CD4-positive, alpha-beta memory T cell (primary cell): ENCODE measurements at regions not wholly inside any gene's neighbourhood (a gene's known extent, or its start where the extent isn't known, plus 50 kb on each side); places are given as distances from the start of the nearest gene placed in this dataset.

ENCODE experiments used
- CTCF ChIA-PET: fragments of 350-600 bp; sonication (Branson Sonifier 250); formaldehyde crosslinking; loops from one replicate; lab custom pipeline; 2021; ENCODE audit warnings: inconsistent platforms; ENCODE audit not compliant: partially characterized antibody; lab: Charles Lee
- POLR2A ChIA-PET: fragments of 350-600 bp; sonication (Branson Sonifier 250); formaldehyde crosslinking; loops from one replicate; lab custom pipeline; 2021; ENCODE audit not compliant: partially characterized antibody; lab: Charles Lee
- DNase-seq, 5 donors: peaks; one replicate each; pipeline versions ENCODE4 v3.0.0 to v3.0.0-alpha.2; 2020 to 2022; ENCODE audit warnings: mixed read lengths in 1 of 5
- H3K27ac ChIP-seq: one replicate; pipeline ENCODE4 v1.7.0; 2013; ENCODE audit warnings: low read depth, low read length
- H3K27me3 ChIP-seq: 2 replicates; pipeline ENCODE4 v1.7.0; 2013; ENCODE audit warnings: mild to moderate bottlenecking, low read length, moderate library complexity; ENCODE audit not compliant: insufficient read depth
- H3K36me3 ChIP-seq: 2 replicates; pipeline ENCODE4 v1.7.0; 2013; ENCODE audit warnings: mild to moderate bottlenecking, low read length, moderate library complexity; ENCODE audit not compliant: insufficient read depth
- H3K4me1 ChIP-seq: 2 replicates; pipeline ENCODE4 v1.7.0; 2013; ENCODE audit warnings: mild to moderate bottlenecking, low read length, moderate library complexity; ENCODE audit not compliant: insufficient read depth
- H3K4me3 ChIP-seq, 2 donors: one replicate each; pipeline ENCODE4 v1.7.0; 2013; ENCODE audit warnings: low read length in 2 of 2, mild to moderate bottlenecking in 1 of 2
- H3K9me3 ChIP-seq, 2 donors: one replicate each; pipeline ENCODE4 v1.7.0; 2013; ENCODE audit warnings: low read length in 2 of 2, control low read depth in 1 of 2; ENCODE audit not compliant: control insufficient read depth in 1 of 2
- H3K27ac Mint-ChIP-seq, 7 donors: one replicate each; pipeline ENCODE4 v1.8.0; 2020 to 2021; ENCODE audit warnings: mixed read lengths in 7 of 7, mild to moderate bottlenecking in 6 of 7, inconsistent platforms in 3 of 7, moderate library complexity in 3 of 7
- H3K27me3 Mint-ChIP-seq, 2 donors: one replicate each; pipeline ENCODE4 v1.8.0; 2020 to 2021; ENCODE audit warnings: mixed read lengths in 2 of 2
- H3K36me3 Mint-ChIP-seq, 2 donors: one replicate each; pipeline ENCODE4 v1.8.0; 2020 to 2021; ENCODE audit warnings: mixed read lengths in 2 of 2, inconsistent platforms in 1 of 2, mild to moderate bottlenecking in 1 of 2
- H3K4me1 Mint-ChIP-seq, 4 donors: one replicate each; pipeline ENCODE4 v1.8.0; 2020 to 2021; ENCODE audit warnings: mixed read lengths in 4 of 4, mild to moderate bottlenecking in 1 of 4
- H3K4me3 Mint-ChIP-seq, 8 donors: one replicate each; pipeline ENCODE4 v1.8.0; 2020 to 2021; ENCODE audit warnings: mixed read lengths in 8 of 8, mild to moderate bottlenecking in 7 of 8, moderate library complexity in 6 of 8, inconsistent platforms in 3 of 8
- H3K9me3 Mint-ChIP-seq, 8 donors: one replicate each; pipeline ENCODE4 v1.8.0; 2020 to 2021; ENCODE audit warnings: mixed read lengths in 8 of 8, mild to moderate bottlenecking in 5 of 8, inconsistent platforms in 3 of 8, moderate library complexity in 1 of 8
- intact Hi-C: fragments of 100-400 bp; cut with micrococcal nuclease; formaldehyde crosslinking; loops from one replicate; pipeline ENCODE4 v1.15.1; 2023

DNA sequence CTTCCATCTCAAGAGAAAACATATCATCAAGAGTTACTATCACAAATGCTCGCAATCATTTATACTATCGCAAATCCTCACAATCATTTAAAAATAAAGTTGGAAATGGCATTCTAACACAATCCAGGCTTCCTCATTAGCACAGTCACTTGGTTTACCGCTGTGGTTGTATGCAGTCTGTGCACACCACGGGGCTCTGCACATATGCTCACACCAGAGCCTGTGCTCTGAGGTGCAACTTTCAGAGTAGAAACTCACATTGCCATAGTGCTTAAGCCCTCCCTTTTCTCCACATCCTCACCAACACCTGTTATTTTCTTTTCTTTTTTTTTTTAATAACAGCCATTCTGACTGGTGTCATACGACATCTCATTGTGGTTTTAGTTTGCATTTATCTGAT, 235.6 kb upstream of the KLF6 start:
- Histone ChIP-seq H3K27me3 (no peaks in the 10 kb centered on the region), H3K27ac (no peak overlapping the region), H3K36me3 (no peaks in the 10 kb centered on the region), H3K9me3 (no peaks in the 10 kb centered on the region), H3K4me3 (no peak overlapping the region), H3K4me1 (no peaks in the 10 kb centered on the region)
- Mint-ChIP-seq H3K36me3 (peaks cover 0 to 4% of the 10 kb centered on the region in 2 donors), H3K4me1 (peaks cover 10 to 21% (median 13%) of the 10 kb centered on the region in 4 donors), H3K4me3 (no peak overlapping the region), H3K27ac (no peak overlapping the region), H3K27me3 (no peaks in the 10 kb centered on the region), H3K9me3 (peaks cover 0 to 3% (median 0%) of the 10 kb centered on the region in 8 donors)
- CTCF ChIA-PET: no interaction called here
- POLR2A ChIA-PET: no interaction called here
- intact Hi-C loops: no loop called here
- DNase-seq: no peak

DNA sequence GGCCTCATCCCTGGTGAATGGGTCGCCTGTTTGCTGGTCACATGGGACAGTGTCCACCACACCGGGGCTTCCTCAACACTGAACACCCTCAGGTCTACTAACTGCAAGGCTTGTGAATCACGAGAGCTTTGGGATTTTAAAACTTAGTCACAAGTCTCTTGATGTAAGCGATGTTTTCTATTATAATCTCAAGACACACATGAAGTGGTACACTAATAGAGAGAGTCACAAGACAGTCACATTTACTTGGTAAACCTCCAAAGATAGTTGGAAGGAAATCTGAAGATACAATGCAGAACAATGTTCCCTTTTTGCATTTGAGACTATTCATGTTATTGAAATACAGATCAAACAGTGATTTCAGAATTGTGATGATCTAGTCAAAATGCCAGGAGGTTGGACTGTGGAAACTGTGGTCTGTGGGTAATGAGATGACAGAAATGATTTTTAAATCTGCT, 233.1 kb upstream of the KLF6 start:
- H3K4me1 Mint-ChIP-seq: peaks cover 10 to 24% (median 20%) of the 10 kb centered on the region in 4 donors
- intact Hi-C loops: no loop called here
- ChIA-PET POLR2A (no interaction called here), CTCF (no interaction called here)
- no peak overlapping the region for H3K27ac ChIP-seq
- no peaks in the 10 kb centered on the region for H3K27me3 ChIP-seq
- peaks cover 0 to 4% of the 10 kb centered on the region in 2 donors for H3K36me3 Mint-ChIP-seq
- no peak overlapping the region for H3K4me3 ChIP-seq
- no peaks in the 10 kb centered on the region for H3K9me3 ChIP-seq
- no peaks in the 10 kb centered on the region for H3K27me3 Mint-ChIP-seq
- H3K36me3 ChIP-seq: no peaks in the 10 kb centered on the region
- peak overlapping the region in 2 of 7 donors; percentile 57 to 79 for H3K27ac Mint-ChIP-seq
- H3K4me1 ChIP-seq: peaks cover 9% of the 10 kb centered on the region
- H3K4me3 Mint-ChIP-seq: no peak overlapping the region
- peaks cover 0 to 3% (median 0%) of the 10 kb centered on the region in 8 donors for H3K9me3 Mint-ChIP-seq
- DNase-seq: no peak

DNA sequence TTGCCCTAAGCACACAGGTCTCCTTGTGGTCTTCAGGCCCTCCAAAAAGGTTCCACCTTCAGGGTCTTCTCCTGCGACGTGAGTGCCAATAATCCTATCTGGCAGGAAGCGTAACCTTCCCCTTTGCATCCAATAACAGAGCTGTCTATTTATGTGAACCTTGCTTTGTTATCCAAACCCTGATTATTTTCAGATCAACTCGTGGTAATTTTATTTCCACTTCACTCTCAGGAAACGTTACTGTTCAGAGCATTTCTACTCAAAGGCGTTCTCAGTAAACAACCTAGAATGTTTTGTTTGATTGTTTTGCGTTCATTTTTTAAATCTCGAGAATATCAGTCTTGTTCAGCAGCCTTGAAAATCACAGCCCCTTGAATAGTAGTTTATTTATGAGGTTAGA, 232.3 kb upstream of the KLF6 start:
- H3K4me3 Mint-ChIP-seq: no peak overlapping the region
- DNase-seq: no peak
- peaks cover 0 to 4% of the 10 kb centered on the region in 2 donors for H3K36me3 Mint-ChIP-seq
- intact Hi-C loops: no loop called here
- peak overlapping the region in 1 of 7 donors; percentile 20 for H3K27ac Mint-ChIP-seq
- H3K36me3 ChIP-seq: no peaks in the 10 kb centered on the region
- H3K27ac ChIP-seq: no peak overlapping the region
- peaks cover 16% of the 10 kb centered on the region for H3K4me1 ChIP-seq
- H3K27me3 Mint-ChIP-seq: no peaks in the 10 kb centered on the region
- H3K4me3 ChIP-seq: no peak overlapping the region
- ChIA-PET POLR2A (no interaction called here), CTCF (no interaction called here)
- H3K9me3 ChIP-seq: no peaks in the 10 kb centered on the region
- H3K27me3 ChIP-seq: no peaks in the 10 kb centered on the region
- H3K4me1 Mint-ChIP-seq: peaks cover 12 to 29% (median 24%) of the 10 kb centered on the region in 4 donors
- peaks cover 0 to 3% (median 0%) of the 10 kb centered on the region in 8 donors for H3K9me3 Mint-ChIP-seq

DNA sequence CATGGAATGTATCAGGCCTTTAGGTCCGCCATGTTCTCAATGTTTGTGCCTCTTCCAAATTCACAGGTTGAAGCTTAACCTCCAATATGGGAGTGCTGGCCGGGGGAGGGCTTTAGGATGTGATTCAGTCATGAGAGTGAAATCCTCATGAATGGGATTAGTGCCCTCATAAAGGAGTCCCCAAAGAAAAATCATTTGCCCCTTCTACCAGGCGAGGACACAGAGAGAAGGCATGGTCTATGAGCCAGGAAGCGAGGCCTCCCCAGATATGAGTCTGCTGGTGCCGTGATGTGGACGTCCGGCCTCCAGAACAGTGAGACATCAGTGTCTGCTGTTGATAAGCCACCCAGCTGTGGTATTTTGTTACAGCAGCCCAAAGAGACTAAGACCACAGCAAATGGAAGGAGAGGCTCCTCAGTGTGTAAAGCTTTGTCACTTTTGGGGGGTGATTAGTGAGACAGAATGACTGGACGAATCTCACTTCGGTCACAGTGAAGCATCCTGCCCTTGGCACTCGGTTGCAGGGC, 231.3 kb upstream of the KLF6 start:
- Mint-ChIP-seq H3K4me1 (peaks cover 12 to 30% (median 22%) of the 10 kb centered on the region in 4 donors), H3K4me3 (no peak overlapping the region), H3K27ac (peak overlapping the region in 1 of 7 donors; percentile 41), H3K9me3 (peaks cover 0 to under 1% (median 0%) of the 10 kb centered on the region in 8 donors), H3K27me3 (no peaks in the 10 kb centered on the region), H3K36me3 (peaks cover 0 to 4% of the 10 kb centered on the region in 2 donors)
- Histone ChIP-seq H3K36me3 (no peaks in the 10 kb centered on the region), H3K27me3 (no peaks in the 10 kb centered on the region), H3K4me3 (no peak overlapping the region), H3K27ac (no peak overlapping the region), H3K4me1 (peaks cover 16% of the 10 kb centered on the region), H3K9me3 (no peaks in the 10 kb centered on the region)
- intact Hi-C loops: no loop called here
- ChIA-PET POLR2A (interaction anchor here (1.8 kb wide), 1 partner anchor 163 kb away, joined by 3 read pairs; no protein-coding TSS in a partner anchor), CTCF (no interaction called here)
- no peak for DNase-seq

DNA sequence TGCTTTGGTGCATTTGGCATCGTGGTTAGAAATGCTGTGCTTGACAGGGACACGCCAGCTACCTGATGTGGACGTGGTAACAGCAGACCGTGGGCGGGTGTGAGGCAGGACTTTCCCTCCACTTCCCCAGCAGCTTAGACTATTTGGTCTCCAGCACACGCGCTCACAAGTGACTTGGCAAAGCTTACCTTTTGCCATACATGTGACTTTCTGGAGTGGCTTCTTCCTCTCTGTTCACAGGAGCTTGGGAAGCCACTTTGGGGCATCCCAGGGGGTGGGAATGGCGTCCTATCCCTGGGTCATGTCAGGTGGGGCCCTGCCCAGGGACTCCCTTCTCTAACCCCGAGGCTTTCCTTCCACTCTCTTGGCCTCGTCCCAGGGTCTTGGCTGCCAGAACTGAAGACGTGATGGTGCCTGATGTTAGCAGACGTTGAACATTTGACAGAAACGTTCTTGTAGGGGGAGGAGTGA, 228.7 kb upstream of the KLF6 start:
- Histone ChIP-seq H3K27me3 (no peaks in the 10 kb centered on the region), H3K4me3 (no peak overlapping the region), H3K4me1 (peaks cover 16% of the 10 kb centered on the region), H3K36me3 (no peaks in the 10 kb centered on the region), H3K27ac (no peak overlapping the region), H3K9me3 (no peaks in the 10 kb centered on the region)
- Mint-ChIP-seq H3K9me3 (no peaks in the 10 kb centered on the region), H3K4me1 (peaks cover 9 to 33% (median 17%) of the 10 kb centered on the region in 4 donors), H3K4me3 (peak overlapping the region in 5 of 8 donors; percentile 7 to 64 (median 39)), H3K27me3 (no peaks in the 10 kb centered on the region), H3K27ac (peak overlapping the region in 6 of 7 donors; percentile 11 to 67 (median 62)), H3K36me3 (no peaks in the 10 kb centered on the region)
- CTCF ChIA-PET: interaction anchor here (1.4 kb wide), 1 partner anchor 22 kb away, joined by 3 read pairs; no protein-coding TSS in a partner anchor
- intact Hi-C loops: no loop called here
- peak in 2 of 5 donors; percentile 10 to 43 for DNase-seq
- POLR2A ChIA-PET: interaction anchor here (0.8 kb wide), 1 partner anchor 185 kb away, joined by 3 read pairs; no protein-coding TSS in a partner anchor

DNA sequence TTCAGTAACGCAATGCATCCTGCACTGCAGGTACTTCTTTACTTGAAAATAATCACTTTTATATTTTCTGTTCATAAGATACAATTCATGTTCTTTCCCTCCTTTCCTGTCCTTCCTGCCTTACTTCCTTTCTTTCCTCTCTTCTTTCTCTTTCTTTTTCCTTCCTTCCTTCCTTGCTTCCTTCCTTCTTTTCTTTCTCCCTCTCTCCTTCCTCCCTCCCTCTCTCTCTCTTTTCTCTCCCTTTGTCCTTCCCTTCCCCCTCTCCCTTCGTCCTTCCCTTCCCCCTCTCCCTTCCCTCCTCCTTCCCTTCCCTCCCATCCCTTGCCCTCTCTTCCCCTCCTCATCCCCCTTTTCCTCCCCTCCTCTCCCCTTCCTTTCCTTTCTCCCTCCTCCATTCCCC, 227.8 kb upstream of the KLF6 start:
- no peak overlapping the region for H3K27ac ChIP-seq
- POLR2A ChIA-PET: interaction anchor here (0.9 kb wide), 1 partner anchor 228 kb away, joined by 3 read pairs; the partner anchor contains the start of gene KLF6

DNA sequence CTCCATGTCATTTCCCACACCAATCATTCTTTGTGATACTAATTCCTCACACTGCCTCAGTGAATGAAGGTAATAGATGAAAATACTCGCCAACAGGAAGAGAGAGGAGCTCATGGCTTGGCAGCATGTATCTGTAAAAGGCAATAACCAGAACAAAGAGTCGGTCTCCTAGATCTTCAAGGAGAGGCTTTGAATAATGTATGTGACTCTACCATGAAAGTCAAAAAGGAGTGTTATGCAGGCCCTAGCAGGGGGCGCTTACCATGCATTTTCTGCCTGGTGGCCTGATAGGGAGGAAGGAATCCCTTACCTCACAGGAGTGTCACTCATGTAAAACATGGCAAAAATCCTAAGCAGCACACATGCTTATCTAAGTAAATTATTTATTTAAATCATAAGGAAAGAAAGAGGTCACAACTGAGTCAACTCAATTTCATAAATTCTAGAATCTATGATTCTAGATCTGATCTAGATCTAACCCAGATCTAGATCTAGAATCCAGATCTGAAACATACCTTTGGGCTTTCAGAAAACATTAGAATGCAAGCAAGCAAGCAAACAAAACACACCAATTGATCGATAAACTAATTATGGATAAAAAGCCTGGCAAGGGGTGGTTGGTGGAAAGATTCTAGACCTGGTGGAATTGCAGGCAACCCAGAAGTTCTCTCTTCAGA, 226.3 kb upstream of the KLF6 start:
- H3K9me3 ChIP-seq: no peaks in the 10 kb centered on the region
- no peaks in the 10 kb centered on the region for H3K36me3 ChIP-seq
- Mint-ChIP-seq H3K27ac (no peak overlapping the region), H3K36me3 (no peaks in the 10 kb centered on the region), H3K27me3 (no peaks in the 10 kb centered on the region), H3K9me3 (no peaks in the 10 kb centered on the region), H3K4me3 (no peak overlapping the region), H3K4me1 (peaks cover 5 to 23% (median 13%) of the 10 kb centered on the region in 4 donors)
- DNase-seq: no peak
- H3K4me3 ChIP-seq: peak overlapping the region in 1 of 2 donors; percentile 17
- H3K27me3 ChIP-seq: no peaks in the 10 kb centered on the region
- ChIA-PET CTCF (no interaction called here), POLR2A (no interaction called here)
- intact Hi-C loops: no loop called here
- no peak overlapping the region for H3K27ac ChIP-seq
- H3K4me1 ChIP-seq: peaks cover 16% of the 10 kb centered on the region

More for the DNA sequence above, 227.8 kb upstream of the KLF6 start:
- CTCF ChIA-PET: interaction anchor here (1.4 kb wide), 1 partner anchor 23 kb away, joined by 3 read pairs; no protein-coding TSS in a partner anchor
- Histone ChIP-seq H3K9me3 (no peaks in the 10 kb centered on the region), H3K36me3 (no peaks in the 10 kb centered on the region), H3K4me1 (peaks cover 16% of the 10 kb centered on the region), H3K4me3 (no peak overlapping the region), H3K27me3 (no peaks in the 10 kb centered on the region)
- peaks cover 5 to 30% (median 13%) of the 10 kb centered on the region in 4 donors for H3K4me1 Mint-ChIP-seq
- H3K4me3 Mint-ChIP-seq: peak overlapping the region in 1 of 8 donors; percentile 25
- intact Hi-C loops: no loop called here
- no peaks in the 10 kb centered on the region for H3K27me3 Mint-ChIP-seq
- no peaks in the 10 kb centered on the region for H3K36me3 Mint-ChIP-seq
- peak overlapping the region in 1 of 7 donors; percentile 8 for H3K27ac Mint-ChIP-seq
- H3K9me3 Mint-ChIP-seq: no peaks in the 10 kb centered on the region
- no peak for DNase-seq
